Fibroblast of lung (primary cell): ENCODE measurements at regions not wholly inside any gene's neighbourhood (a gene's known extent, or its start where the extent isn't known, plus 50 kb on each side); places are given as distances from the start of the nearest gene placed in this dataset.

Source experiments
- DNase-seq, 2 donors: peaks; one replicate each; pipeline versions ENCODE4 v3.0.0 to v3.0.0-alpha.2; 2010; ENCODE audit warnings: low read depth in 2 of 2
- H2AFZ ChIP-seq: 2 replicates; pipeline ENCODE4 v1.5.1; 2012; ENCODE audit warnings: low read length, control low read depth, inconsistent platforms
- H3K27ac ChIP-seq: 2 replicates; pipeline ENCODE4 v1.5.1; 2011; ENCODE audit warnings: low read length, control low read depth; ENCODE audit not compliant: insufficient read depth
- H3K27me3 ChIP-seq: 2 replicates; pipeline ENCODE4 v1.5.1; 2011; ENCODE audit warnings: mild to moderate bottlenecking, low read length; ENCODE audit not compliant: control insufficient read depth, insufficient read depth
- H3K36me3 ChIP-seq: 2 replicates; pipeline ENCODE4 v1.5.1; 2011; ENCODE audit warnings: low read length; ENCODE audit not compliant: control insufficient read depth, insufficient read depth
- H3K4me1 ChIP-seq: 2 replicates; pipeline ENCODE4 v1.5.1; 2011; ENCODE audit warnings: low read length; ENCODE audit not compliant: control insufficient read depth, insufficient read depth; ENCODE audit errors: extremely low read depth
- H3K4me2 ChIP-seq: 2 replicates; pipeline ENCODE4 v1.5.1; 2011; ENCODE audit warnings: low read length, control low read depth; ENCODE audit not compliant: insufficient read depth; ENCODE audit errors: extremely low read depth
- H3K4me3 ChIP-seq, 4 experiments: fragments of 200-600 bp in 1 of 4; sonication (generic) in 1 of 4; replicated peaks in 1 of 4; 2 replicates each; pipeline ENCODE4 v1.5.1; 2011 to 2016; ENCODE audit warnings: low read length in 4 of 4, low read depth in 3 of 4, mild to moderate bottlenecking in 3 of 4, control low read depth in 2 of 4, inconsistent platforms in 1 of 4, mixed read lengths in 1 of 4; ENCODE audit not compliant: insufficient read depth in 1 of 4; ENCODE audit errors: control extremely low read depth in 1 of 4
- H3K79me2 ChIP-seq: 2 replicates; pipeline ENCODE4 v1.5.1; 2012; ENCODE audit warnings: mild to moderate bottlenecking, low read length, inconsistent platforms; ENCODE audit not compliant: control insufficient read depth, insufficient read depth
- H3K9ac ChIP-seq: 2 replicates; pipeline ENCODE4 v1.5.1; 2011; ENCODE audit warnings: mild to moderate bottlenecking, low read length, control low read depth; ENCODE audit not compliant: insufficient read depth
- H3K9me3 ChIP-seq: 2 replicates; pipeline ENCODE4 v1.5.1; 2012; ENCODE audit warnings: low read depth, low read length; ENCODE audit not compliant: control insufficient read depth, insufficient read depth
- H4K20me1 ChIP-seq: 2 replicates; pipeline ENCODE4 v1.5.1; 2011; ENCODE audit warnings: low read length; ENCODE audit not compliant: control insufficient read depth, insufficient read depth; ENCODE audit errors: extremely low read depth
- CTCF ChIP-seq, 2 donors: IDR thresholded peaks in 1 of 2; conservative IDR thresholded peaks in 1 of 2; 1 replicate in 1 of 2; 2 replicates in 1 of 2; pipeline ENCODE4 v1.5.1; 2011 to 2012; ENCODE audit warnings: low read length in 2 of 2, control low read depth in 1 of 2, inconsistent platforms in 1 of 2, low read depth in 1 of 2, mild to moderate bottlenecking in 1 of 2
- EZH2 ChIP-seq: IDR thresholded peaks from 2 replicates; pipeline ENCODE4 v1.5.1; 2012; ENCODE audit warnings: low read length, control low read depth, mild to moderate bottlenecking; ENCODE audit errors: missing control alignments

DNA sequence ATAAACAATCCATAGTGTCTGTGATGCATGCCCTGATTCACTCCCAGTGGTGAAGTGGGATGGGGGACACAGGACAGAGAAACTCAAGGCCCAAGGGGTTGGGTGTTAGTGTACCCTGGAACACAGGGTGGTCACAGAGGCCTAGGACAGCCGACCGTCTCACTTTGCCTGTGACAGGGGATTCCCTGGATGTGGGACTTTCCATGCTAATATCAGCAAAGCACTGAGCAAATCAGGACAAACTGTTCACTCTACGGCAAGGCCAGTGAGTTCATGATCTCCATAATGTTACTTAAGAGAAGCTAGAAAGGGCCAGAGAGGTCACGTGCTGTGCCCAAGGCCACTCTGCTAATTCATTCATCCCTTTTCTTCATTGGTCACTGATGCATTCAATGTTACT is 158.7 kb upstream of the RBPJ start:
- H3K4me1 ChIP-seq, result peaks cover 6% of the 10 kb centered on the region
- no peaks in the 10 kb centered on the region for H3K9me3 ChIP-seq
- H3K9ac ChIP-seq, result no peak overlapping the region
- no peak overlapping the region for H3K4me3 ChIP-seq
- no peaks in the 10 kb centered on the region for H3K79me2 ChIP-seq
- H3K4me2 ChIP-seq, result no peak overlapping the region
- no peaks in the 10 kb centered on the region for H3K27me3 ChIP-seq
- no peak overlapping the region for H2AFZ ChIP-seq
- no peak for TF ChIP-seq EZH2
- TF ChIP-seq CTCF (conservative IDR thresholded peaks at IDR 0.05 in 1 of 2, IDR thresholded peaks at IDR 0.05 in 1 of 2; ENCODE audit: low read depth in 1 of 2, low read length in 2 of 2), result no peak
- DNase-seq, result no peak
- no peaks in the 10 kb centered on the region for H4K20me1 ChIP-seq
- H3K27ac ChIP-seq, result no peak overlapping the region
- no peaks in the 10 kb centered on the region for H3K36me3 ChIP-seq

DNA sequence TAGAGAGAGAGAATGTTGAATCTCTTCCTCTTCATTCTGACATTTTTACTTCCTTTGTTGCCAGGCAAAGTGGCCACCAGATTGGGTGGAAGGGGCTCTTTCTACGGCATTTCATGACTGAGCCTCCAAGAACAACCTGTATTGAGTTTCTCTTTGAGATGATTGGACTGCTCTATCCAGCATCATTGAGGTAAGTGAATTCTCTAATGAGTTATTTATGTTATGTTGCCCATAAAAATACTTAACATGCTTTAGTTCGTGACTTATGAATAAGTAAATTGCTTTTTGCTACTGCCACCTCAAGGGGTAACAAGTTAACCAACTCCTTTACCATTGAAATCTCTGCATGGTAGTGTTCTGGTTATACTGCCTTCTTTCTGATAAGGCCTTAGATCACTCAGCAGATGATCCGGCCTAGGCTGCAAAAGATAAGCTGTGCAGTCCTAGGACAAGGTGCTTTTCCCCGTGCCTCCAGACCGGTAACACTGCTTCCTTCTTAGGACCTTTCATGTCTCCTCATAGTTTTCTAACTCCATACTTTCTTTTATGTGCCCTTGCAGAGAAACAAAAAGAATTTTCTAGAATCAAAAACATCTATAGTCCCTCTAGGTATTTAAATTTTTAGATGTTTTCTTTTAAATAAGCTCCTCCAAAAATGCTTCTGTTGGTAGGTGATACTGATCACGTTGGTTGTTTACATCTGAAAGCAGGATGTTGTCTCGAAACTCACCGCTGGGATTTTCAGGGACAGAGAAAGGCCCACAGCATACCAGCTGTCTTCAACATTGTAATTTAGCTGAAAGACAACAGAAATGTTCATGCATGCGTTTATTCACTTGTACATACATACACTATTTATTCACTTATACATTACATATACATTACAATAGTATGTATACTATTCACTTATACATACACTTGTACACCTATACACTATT is 157.1 kb upstream of the RBPJ start:
- no peaks in the 10 kb centered on the region for H3K9me3 ChIP-seq
- no peak for TF ChIP-seq CTCF (conservative IDR thresholded peaks at IDR 0.05 in 1 of 2, IDR thresholded peaks at IDR 0.05 in 1 of 2; ENCODE audit: low read depth in 1 of 2, low read length in 2 of 2)
- TF ChIP-seq EZH2, result no peak
- no peak overlapping the region for H3K4me2 ChIP-seq
- no peak for DNase-seq
- H2AFZ ChIP-seq, result no peak overlapping the region
- no peaks in the 10 kb centered on the region for H3K79me2 ChIP-seq
- no peaks in the 10 kb centered on the region for H3K27me3 ChIP-seq
- H4K20me1 ChIP-seq, result no peaks in the 10 kb centered on the region
- H3K9ac ChIP-seq, result no peak overlapping the region
- no peak overlapping the region for H3K27ac ChIP-seq
- peaks cover 5% of the 10 kb centered on the region for H3K4me1 ChIP-seq
- no peak overlapping the region for H3K4me3 ChIP-seq
- H3K36me3 ChIP-seq, result no peaks in the 10 kb centered on the region

DNA sequence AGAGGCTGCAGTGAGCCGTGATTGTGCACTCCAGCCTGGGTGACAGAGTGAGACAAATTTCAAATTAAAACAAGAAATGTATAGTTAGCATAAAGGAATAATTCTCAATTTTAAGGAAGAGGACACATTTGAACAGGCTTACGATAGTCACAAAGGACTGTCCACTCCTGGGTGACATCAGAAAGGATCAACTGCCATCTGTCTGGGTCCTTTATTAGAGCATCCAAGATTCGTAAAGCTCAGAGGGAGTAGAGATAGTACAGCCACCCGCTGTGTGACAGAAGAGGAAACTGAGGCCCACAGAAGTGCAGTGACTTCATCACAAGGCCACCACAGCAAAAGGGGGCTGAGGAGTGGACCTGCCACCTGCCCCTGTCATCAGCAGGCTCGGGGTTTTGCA is 149.3 kb upstream of the RBPJ start:
- peak overlapping the region; percentile 7 for H3K4me2 ChIP-seq

More for the DNA sequence above, 149.3 kb upstream of the RBPJ start:
- H3K79me2 ChIP-seq, result no peaks in the 10 kb centered on the region
- TF ChIP-seq CTCF (conservative IDR thresholded peaks at IDR 0.05 in 1 of 2, IDR thresholded peaks at IDR 0.05 in 1 of 2; ENCODE audit: low read depth in 1 of 2, low read length in 2 of 2) (no peak), EZH2 (no peak)
- H3K4me1 ChIP-seq, result peaks cover 16% of the 10 kb centered on the region
- H3K27ac ChIP-seq, result peak overlapping the region; percentile 81
- H3K9me3 ChIP-seq, result no peaks in the 10 kb centered on the region
- H2AFZ ChIP-seq, result no peak overlapping the region
- H4K20me1 ChIP-seq, result no peaks in the 10 kb centered on the region
- H3K9ac ChIP-seq, result no peak overlapping the region
- no peak for DNase-seq
- peak overlapping the region in 1 of 4 experiments; percentile 3 for H3K4me3 ChIP-seq
- no peaks in the 10 kb centered on the region for H3K36me3 ChIP-seq
- H3K27me3 ChIP-seq, result no peaks in the 10 kb centered on the region
